Activated T-helper 2 cell treated with anti-CD3 and anti-CD28 coated beads, Interferon-gamma antibody, Interleukin-2, Interleukin-4, amounts not matched to agents 10 μg/mL and 5 μg/mL and 100 μg/mL, durations not matched to agents 14 hours and 24 hours and 36 hours (primary cell): ENCODE measurements at regions not wholly inside any gene's neighbourhood (a gene's known extent, or its start where the extent isn't known, plus 50 kb on each side); places are given as distances from the start of the nearest gene placed in this dataset.

Experiments used
- DNase-seq: peaks from one replicate; pipeline ENCODE4 v3.0.0; 2021; ENCODE audit warnings: low spot score
- H3K27ac Mint-ChIP-seq: one replicate; pipeline ENCODE4 v1.8.0; 2021; ENCODE audit warnings: mixed read lengths
- H3K27me3 Mint-ChIP-seq: one replicate; pipeline ENCODE4 v1.8.0; 2021; ENCODE audit warnings: low read depth, mixed read lengths
- H3K36me3 Mint-ChIP-seq: one replicate; pipeline ENCODE4 v1.8.0; 2021; ENCODE audit warnings: low read depth, mixed read lengths
- H3K4me1 Mint-ChIP-seq: one replicate; pipeline ENCODE4 v1.8.0; 2021; ENCODE audit warnings: low read depth, mixed read lengths
- H3K4me3 Mint-ChIP-seq: one replicate; pipeline ENCODE4 v1.8.0; 2021; ENCODE audit warnings: low read depth, mild to moderate bottlenecking, moderate library complexity, mixed read lengths
- H3K9me3 Mint-ChIP-seq: one replicate; pipeline ENCODE4 v1.8.0; 2021; ENCODE audit warnings: mixed read lengths
- intact Hi-C: fragments of 100-400 bp; cut with micrococcal nuclease; formaldehyde crosslinking; loops from one replicate; pipeline ENCODE4 v1.15.1; 2023

GRCh38 chr1:239711768-239712167 lies 325.4 kb downstream of the CHRM3 start:
- no peaks in the 10 kb centered on the region for H3K9me3 Mint-ChIP-seq
- intact Hi-C loops: loop anchor here (10.0 kb wide), 1 partner anchor 183 kb away; no protein-coding TSS in a partner anchor
- H3K4me1 Mint-ChIP-seq: peaks cover 18% of the 10 kb centered on the region
- H3K36me3 Mint-ChIP-seq: peaks cover 37% of the 10 kb centered on the region
- no peak overlapping the region for H3K27ac Mint-ChIP-seq
- DNase-seq: no peak
- no peaks in the 10 kb centered on the region for H3K27me3 Mint-ChIP-seq
- H3K4me3 Mint-ChIP-seq: no peak overlapping the region

GRCh38 chr1:239717097-239717917 lies 330.9 kb downstream of the CHRM3 start:
- no peaks in the 10 kb centered on the region for H3K27me3 Mint-ChIP-seq
- H3K27ac Mint-ChIP-seq: peak overlapping the region; percentile 92
- peaks cover 45% of the 10 kb centered on the region for H3K4me1 Mint-ChIP-seq
- peaks cover 4% of the 10 kb centered on the region for H3K36me3 Mint-ChIP-seq
- intact Hi-C loops: loop anchor here (10.0 kb wide), 1 partner anchor 177 kb away; no protein-coding TSS in a partner anchor
- peak; percentile 8 for DNase-seq
- no peaks in the 10 kb centered on the region for H3K9me3 Mint-ChIP-seq
- peak overlapping the region; percentile 84 for H3K4me3 Mint-ChIP-seq

- intact Hi-C loops: loop anchor here (2.0 to 10.0 kb wide), 3 partner anchors 75 to 177 kb away; no protein-coding TSS in a partner anchor
- H3K4me1 Mint-ChIP-seq: peaks cover 46% of the 10 kb centered on the region
- no peak for DNase-seq
- H3K36me3 Mint-ChIP-seq: peaks cover 2% of the 10 kb centered on the region
- H3K27ac Mint-ChIP-seq: peak overlapping the region; percentile 92
- no peaks in the 10 kb centered on the region for H3K9me3 Mint-ChIP-seq
- peak overlapping the region; percentile 84 for H3K4me3 Mint-ChIP-seq
- no peaks in the 10 kb centered on the region for H3K27me3 Mint-ChIP-seq
These were observed 331.5 kb downstream of the CHRM3 start for GRCh38 chr1:239717918-239718184.

DNA sequence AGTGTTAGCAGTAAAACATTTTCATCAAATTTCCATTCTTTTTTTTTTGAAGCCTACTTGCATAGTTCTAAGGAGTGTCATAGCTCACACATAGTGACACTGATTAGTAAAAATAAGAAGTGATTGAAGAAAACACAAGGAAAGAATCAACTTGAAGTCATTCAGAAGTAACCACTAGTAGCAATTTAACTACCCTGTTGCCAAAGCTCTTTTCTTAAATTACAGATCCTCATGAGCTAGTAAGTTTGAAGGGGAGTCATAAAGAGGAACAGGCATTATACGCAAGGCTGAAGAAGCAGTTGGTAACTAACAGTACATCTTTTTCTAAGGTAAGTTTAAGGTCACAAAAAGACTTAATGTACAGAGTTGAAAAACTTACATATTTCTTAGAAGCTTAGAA lies 332.2 kb downstream of the CHRM3 start:
- H3K4me3 Mint-ChIP-seq: peak overlapping the region; percentile 84
- H3K9me3 Mint-ChIP-seq: no peaks in the 10 kb centered on the region
- no peaks in the 10 kb centered on the region for H3K27me3 Mint-ChIP-seq
- H3K4me1 Mint-ChIP-seq: peaks cover 46% of the 10 kb centered on the region
- intact Hi-C loops: loop anchor here (2.0 to 10.0 kb wide), 3 partner anchors 74 to 176 kb away; no protein-coding TSS in a partner anchor
- no peak for DNase-seq
- H3K27ac Mint-ChIP-seq: peak overlapping the region; percentile 92
- no peaks in the 10 kb centered on the region for H3K36me3 Mint-ChIP-seq

DNA sequence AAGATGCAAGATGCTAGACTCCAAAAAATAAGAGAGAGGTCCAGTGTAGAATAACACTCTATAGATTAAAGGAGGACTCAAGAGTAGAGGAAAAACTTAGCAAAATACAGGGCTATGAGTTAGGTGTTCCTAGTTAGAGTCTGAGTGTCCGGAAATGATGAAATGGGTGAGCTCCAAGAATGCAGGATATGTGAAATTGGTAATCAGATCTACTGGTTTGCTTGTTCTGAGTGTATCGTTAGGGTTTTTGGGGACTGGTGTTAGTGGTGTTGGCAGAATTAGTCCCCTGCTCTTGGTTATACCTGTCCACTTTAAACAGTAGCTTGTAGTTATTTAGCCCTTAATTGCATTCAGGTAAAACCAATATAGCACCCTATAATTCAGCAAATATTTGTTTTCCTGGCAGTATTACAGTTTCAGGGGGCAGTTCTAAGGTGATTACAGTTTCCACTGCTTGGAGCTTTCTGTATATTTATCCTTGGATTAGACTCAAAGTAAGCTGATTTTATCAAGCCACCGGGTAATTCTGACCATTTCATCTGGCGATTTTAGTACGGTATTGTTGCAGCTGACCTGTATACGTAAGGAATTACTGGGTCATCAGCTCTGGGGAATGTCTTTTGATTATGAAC lies 332.7 kb downstream of the CHRM3 start:
- peaks cover 48% of the 10 kb centered on the region for H3K4me1 Mint-ChIP-seq
- peak overlapping the region; percentile 92 for H3K27ac Mint-ChIP-seq
- H3K4me3 Mint-ChIP-seq: peak overlapping the region; percentile 84
- intact Hi-C loops: loop anchor here (1.0 to 10.0 kb wide), 5 partner anchors 11 to 176 kb away; no protein-coding TSS in a partner anchor
- H3K27me3 Mint-ChIP-seq: no peaks in the 10 kb centered on the region
- no peaks in the 10 kb centered on the region for H3K36me3 Mint-ChIP-seq
- DNase-seq: peak; percentile 26
- no peaks in the 10 kb centered on the region for H3K9me3 Mint-ChIP-seq

- intact Hi-C loops: loop anchor here (1.0 to 10.0 kb wide), 6 partner anchors 11 to 175 kb away; no protein-coding TSS in a partner anchor
- peak; percentile 56 for DNase-seq
- Mint-ChIP-seq H3K27me3 (no peaks in the 10 kb centered on the region), H3K4me3 (peak overlapping the region; percentile 84), H3K36me3 (no peaks in the 10 kb centered on the region), H3K4me1 (peaks cover 53% of the 10 kb centered on the region), H3K9me3 (no peaks in the 10 kb centered on the region), H3K27ac (peak overlapping the region; percentile 92)
These were observed 333.4 kb downstream of the CHRM3 start for GRCh38 chr1:239719642-239720258.

- H3K27me3 Mint-ChIP-seq: no peaks in the 10 kb centered on the region
- H3K36me3 Mint-ChIP-seq: no peaks in the 10 kb centered on the region
- H3K9me3 Mint-ChIP-seq: no peaks in the 10 kb centered on the region
- H3K4me3 Mint-ChIP-seq: peak overlapping the region; percentile 51
- intact Hi-C loops: loop anchor here (5.0 kb wide), 1 partner anchor 130 kb away; no protein-coding TSS in a partner anchor
- peaks cover 53% of the 10 kb centered on the region for H3K4me1 Mint-ChIP-seq
- no peak for DNase-seq
- H3K27ac Mint-ChIP-seq: peak overlapping the region; percentile 16
These were observed 335.7 kb downstream of the CHRM3 start for GRCh38 chr1:239722035-239722434.

DNA sequence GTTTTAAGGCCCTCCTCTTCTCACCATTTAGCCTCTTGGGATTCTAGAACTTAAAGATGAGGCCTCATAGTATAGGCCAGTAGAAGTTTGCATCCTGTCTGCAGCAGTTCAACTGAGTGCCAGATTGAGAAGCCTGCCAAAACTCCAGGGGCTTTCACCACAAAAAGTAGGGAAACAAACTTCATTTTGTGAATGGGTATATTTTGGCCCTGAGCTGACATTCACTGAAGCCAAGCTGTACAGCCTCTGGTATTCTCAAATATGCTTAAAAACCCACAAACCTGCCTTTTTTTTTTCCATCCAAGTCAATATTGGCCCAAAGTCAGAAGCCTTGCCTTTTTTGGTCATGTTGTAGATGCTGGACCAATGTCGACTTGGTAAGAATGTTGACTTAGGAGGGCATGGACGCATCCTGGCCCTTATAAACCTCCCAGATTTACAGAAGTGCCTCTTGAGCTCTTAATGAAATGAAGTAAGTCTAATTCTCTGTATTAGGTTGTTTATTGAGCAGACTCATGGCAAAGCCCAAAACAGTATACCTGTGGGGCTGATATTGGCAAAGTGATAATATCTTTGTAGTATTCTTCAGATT lies 337.5 kb downstream of the CHRM3 start:
- Mint-ChIP-seq H3K36me3 (no peaks in the 10 kb centered on the region), H3K27ac (no peak overlapping the region), H3K9me3 (peaks cover 5% of the 10 kb centered on the region), H3K27me3 (no peaks in the 10 kb centered on the region), H3K4me1 (peaks cover 36% of the 10 kb centered on the region), H3K4me3 (no peak overlapping the region)
- intact Hi-C loops: loop anchor here (5.0 kb wide), 1 partner anchor 132 kb away; no protein-coding TSS in a partner anchor
- no peak for DNase-seq

GRCh38 chr1:239725371-239725770 lies 339.0 kb downstream of the CHRM3 start:
- no peaks in the 10 kb centered on the region for H3K36me3 Mint-ChIP-seq
- peaks cover 5% of the 10 kb centered on the region for H3K9me3 Mint-ChIP-seq
- no peak overlapping the region for H3K4me3 Mint-ChIP-seq
- no peak overlapping the region for H3K27ac Mint-ChIP-seq
- DNase-seq: no peak
- intact Hi-C loops: no loop called here
- H3K4me1 Mint-ChIP-seq: peaks cover 27% of the 10 kb centered on the region
- no peaks in the 10 kb centered on the region for H3K27me3 Mint-ChIP-seq

DNA sequence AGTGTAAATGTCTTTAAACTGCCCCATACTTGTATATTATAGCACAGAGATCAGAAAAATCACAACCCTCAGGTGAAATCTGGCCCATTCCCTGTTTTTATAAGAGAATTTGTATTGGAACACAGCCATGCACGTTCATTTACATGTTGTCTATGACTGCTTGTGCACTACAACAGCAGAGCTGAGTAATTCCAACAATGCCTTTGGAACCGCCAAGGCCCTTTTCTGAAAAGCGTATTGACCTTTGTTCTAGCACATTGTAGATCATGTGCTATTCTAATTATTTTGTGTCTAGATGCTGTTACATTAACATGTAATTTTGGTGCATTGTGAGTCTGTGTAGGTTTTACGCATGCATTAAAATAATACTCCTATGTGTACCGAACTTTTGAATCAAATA lies 339.6 kb downstream of the CHRM3 start:
- Mint-ChIP-seq H3K27me3 (no peaks in the 10 kb centered on the region), H3K4me1 (peaks cover 25% of the 10 kb centered on the region), H3K9me3 (peaks cover 5% of the 10 kb centered on the region), H3K36me3 (no peaks in the 10 kb centered on the region), H3K4me3 (no peak overlapping the region), H3K27ac (no peak overlapping the region)
- intact Hi-C loops: no loop called here
- no peak for DNase-seq

GRCh38 chr1:239730378-239730777 lies 344.0 kb downstream of the CHRM3 start:
- no peak overlapping the region for H3K4me3 Mint-ChIP-seq
- H3K9me3 Mint-ChIP-seq: peaks cover 5% of the 10 kb centered on the region
- H3K27me3 Mint-ChIP-seq: peaks cover 6% of the 10 kb centered on the region
- DNase-seq: no peak
- peaks cover 4% of the 10 kb centered on the region for H3K4me1 Mint-ChIP-seq
- intact Hi-C loops: no loop called here
- no peaks in the 10 kb centered on the region for H3K36me3 Mint-ChIP-seq
- no peak overlapping the region for H3K27ac Mint-ChIP-seq

DNA sequence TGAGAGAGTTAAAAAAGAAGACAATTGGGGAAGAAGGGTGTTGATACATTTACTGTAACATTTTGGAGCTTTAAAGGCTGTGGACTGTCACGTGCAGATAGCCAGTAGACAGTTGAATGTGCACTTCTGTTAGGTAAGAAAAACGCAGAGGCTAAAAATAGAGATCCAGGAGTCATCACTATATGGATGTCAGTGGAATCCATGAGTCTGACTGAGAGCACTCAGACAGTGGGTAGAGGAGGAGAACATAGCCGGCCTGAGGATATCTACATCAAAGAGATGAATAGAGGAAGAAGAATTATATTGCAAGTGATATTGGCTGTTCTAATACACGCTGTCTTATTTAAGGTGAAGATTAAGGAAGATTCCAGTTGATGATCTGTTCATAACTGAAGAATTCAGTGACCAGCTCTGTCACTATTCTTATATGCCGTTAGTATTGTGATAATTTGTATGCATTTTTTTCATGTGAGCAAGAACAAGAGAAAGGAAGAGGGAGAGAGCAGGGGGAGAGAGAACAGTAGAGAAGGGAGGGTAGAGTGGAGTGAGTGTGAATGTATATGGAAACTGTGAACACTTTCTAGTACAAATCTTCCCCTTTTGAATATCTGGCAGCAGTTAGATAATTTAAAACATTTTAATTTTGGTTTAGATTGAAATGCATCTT lies 344.8 kb downstream of the CHRM3 start:
- peaks cover 6% of the 10 kb centered on the region for H3K27me3 Mint-ChIP-seq
- no peak overlapping the region for H3K27ac Mint-ChIP-seq
- peaks cover 5% of the 10 kb centered on the region for H3K9me3 Mint-ChIP-seq
- H3K36me3 Mint-ChIP-seq: no peaks in the 10 kb centered on the region
- no peak overlapping the region for H3K4me3 Mint-ChIP-seq
- no peak for DNase-seq
- H3K4me1 Mint-ChIP-seq: peaks cover 4% of the 10 kb centered on the region
- intact Hi-C loops: no loop called here
